ENCODE measurements at regions not wholly inside any gene's neighbourhood (a gene's known extent, or its start where the extent isn't known, plus 50 kb on each side); places are given as distances from the start of the nearest gene placed in this dataset.

GRCh38 chr21:41079159-41079558 is 88.8 kb upstream of the BACE2 start:
- no peaks in the 10 kb centered on the region for H3K36me3 ChIP-seq (ENCODE audit: control insufficient read depth in 2 of 4, insufficient read depth in 4 of 4, low read length in 3 of 4)
- no peak overlapping the region for H2BK20ac ChIP-seq (ENCODE audit: low read length)
- no peak overlapping the region for H3K9ac ChIP-seq (replicated peaks in 1 of 4; ENCODE audit: extremely low read depth in 1 of 4, low read depth in 3 of 4, low read length in 3 of 4)
- no peaks in the 10 kb centered on the region for H3K27me3 ChIP-seq (replicated peaks in 1 of 4; ENCODE audit: control insufficient read depth in 3 of 4, extremely low read depth in 1 of 4, insufficient read depth in 3 of 4, low read length in 3 of 4)
- CTCF ChIA-PET (ENCODE audit: partially characterized antibody): interaction anchor here (1.4 to 2.1 kb wide), 2 partner anchors 10 to 80 kb away, joined by 3 to 6 read pairs; no protein-coding TSS in a partner anchor
- no peaks in the 10 kb centered on the region for H3K23me2 ChIP-seq (ENCODE audit: low read depth, low read length)
- H2BK12ac ChIP-seq (ENCODE audit: low read depth, low read length): no peak overlapping the region
- H3K27ac ChIP-seq (ENCODE audit: low read depth, low read length): no peak overlapping the region
- H3K9me3 ChIP-seq (ENCODE audit: insufficient read depth in 2 of 2, low read depth in 1 of 2, low read length in 1 of 2): no peaks in the 10 kb centered on the region; a peak in 1 of 4 replicates
- H4K8ac ChIP-seq (ENCODE audit: extremely low read depth, insufficient read depth, low read length): no peak overlapping the region
- H3K4me2 ChIP-seq (ENCODE audit: insufficient read depth in 1 of 2, low read depth in 2 of 2, low read length in 2 of 2): no peak overlapping the region
- H2BK15ac ChIP-seq (ENCODE audit: low read length): no peak overlapping the region
- no peaks in the 10 kb centered on the region for H3K79me2 ChIP-seq (ENCODE audit: control insufficient read depth in 1 of 2, insufficient read depth in 2 of 2, low read length in 2 of 2)
- H2AFZ ChIP-seq (ENCODE audit: low read length): no peak overlapping the region
- POLR2A ChIA-PET (ENCODE audit: partially characterized antibody): no interaction called here
- H4K20me1 ChIP-seq (replicated peaks in 1 of 2; ENCODE audit: control insufficient read depth in 1 of 2, insufficient read depth in 2 of 2, low read length in 2 of 2): no peaks in the 10 kb centered on the region
- H3K4ac ChIP-seq (replicated peaks; ENCODE audit: insufficient read length, low read depth, low read length): no peak overlapping the region
- no peaks in the 10 kb centered on the region for H3K79me1 ChIP-seq (ENCODE audit: low read depth, low read length)
- no peak overlapping the region for H3K18ac ChIP-seq (ENCODE audit: extremely low read depth, low read length)
- H4K91ac ChIP-seq (replicated peaks; ENCODE audit: insufficient read length, low read length): no peak overlapping the region
- H3K4me3 ChIP-seq (ENCODE audit: extremely low read depth in 1 of 4, insufficient read depth in 2 of 4, low read depth in 3 of 4, low read length in 4 of 4): no peak overlapping the region
- H3K56ac ChIP-seq (replicated peaks; ENCODE audit: insufficient read length, low read depth, low read length): no peak overlapping the region
- H2AK5ac ChIP-seq (ENCODE audit: low read depth, low read length): no peak overlapping the region
- H3K14ac ChIP-seq (ENCODE audit: insufficient read length): no peak overlapping the region
- DNase-seq (ENCODE audit: low read depth in 1 of 2, low spot score in 2 of 2): no peak
- H4K5ac ChIP-seq (ENCODE audit: insufficient read length, low read depth, low read length): no peak overlapping the region
- H2BK5ac ChIP-seq (ENCODE audit: low read depth, low read length): no peak overlapping the region
- whole genome bisulfite sequencing, 2 experiments (ENCODE audit: extremely low coverage in 1 of 2, insufficient coverage in 1 of 2, insufficient read length in 1 of 2, insufficient replicate concordance in 2 of 2, low coverage in 1 of 2, low lambda C conversion rate in 2 of 2, missing lambda C conversion rate in 1 of 2): 78% methylated on average over 1 of the region's 1 CpG; no CpG with 5 or more reads in 1 of the 2 experiments
- H2BK120ac ChIP-seq (replicated peaks; ENCODE audit: low read depth, low read length): no peak overlapping the region
- FAIRE-seq: no peak
- no peak overlapping the region for H3K23ac ChIP-seq (ENCODE audit: insufficient read length)
- no peaks in the 10 kb centered on the region for H3K4me1 ChIP-seq (replicated peaks in 1 of 4; ENCODE audit: control insufficient read depth in 3 of 4, insufficient read depth in 4 of 4, low read length in 3 of 4)
- TF ChIP-seq, protein P1, sequence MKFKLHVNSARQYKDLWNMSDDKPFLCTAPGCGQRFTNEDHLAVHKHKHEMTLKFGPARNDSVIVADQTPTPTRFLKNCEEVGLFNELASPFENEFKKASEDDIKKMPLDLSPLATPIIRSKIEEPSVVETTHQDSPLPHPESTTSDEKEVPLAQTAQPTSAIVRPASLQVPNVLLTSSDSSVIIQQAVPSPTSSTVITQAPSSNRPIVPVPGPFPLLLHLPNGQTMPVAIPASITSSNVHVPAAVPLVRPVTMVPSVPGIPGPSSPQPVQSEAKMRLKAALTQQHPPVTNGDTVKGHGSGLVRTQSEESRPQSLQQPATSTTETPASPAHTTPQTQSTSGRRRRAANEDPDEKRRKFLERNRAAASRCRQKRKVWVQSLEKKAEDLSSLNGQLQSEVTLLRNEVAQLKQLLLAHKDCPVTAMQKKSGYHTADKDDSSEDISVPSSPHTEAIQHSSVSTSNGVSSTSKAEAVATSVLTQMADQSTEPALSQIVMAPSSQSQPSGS (IDR thresholded peaks at IDR 0.05; ENCODE audit: low read length): no peak
- no peak for TF ChIP-seq FOSL1 (IDR thresholded peaks at IDR 0.05; ENCODE audit: insufficient read depth, low read depth, low read length)
- TF ChIP-seq TEAD4 (IDR thresholded peaks at IDR 0.05; ENCODE audit: low read depth, low read length): no peak
- no peak for TF ChIP-seq E2F6 (IDR thresholded peaks at IDR 0.05)
- no peak for TF ChIP-seq RBBP5 (IDR thresholded peaks at IDR 0.05; ENCODE audit: borderline replicate concordance, low read depth, low read length)
- no peak for TF ChIP-seq SIX5 (IDR thresholded peaks at IDR 0.05; ENCODE audit: low read depth, low read length)
- TF ChIP-seq SRF (IDR thresholded peaks at IDR 0.05; ENCODE audit: low read depth, low read length): no peak
- TF ChIP-seq RAD21 (IDR thresholded peaks at IDR 0.05 in 1 of 2, conservative IDR thresholded peaks at IDR 0.05 in 1 of 2; ENCODE audit: low read depth in 2 of 2, low read length in 2 of 2): no peak
- no peak for TF ChIP-seq KDM4A (IDR thresholded peaks at IDR 0.05; ENCODE audit: low read depth, low read length, severe bottlenecking)
- no peak for TF ChIP-seq POLR2AphosphoS5 (IDR thresholded peaks at IDR 0.05; ENCODE audit: low read depth, low read length)
- no peak for TF ChIP-seq RNF2 (IDR thresholded peaks at IDR 0.05; ENCODE audit: borderline replicate concordance, low read depth, low read length, missing control alignments, poor library complexity, severe bottlenecking)
- no peak for TF ChIP-seq GTF2F1 (IDR thresholded peaks at IDR 0.05; ENCODE audit: borderline replicate concordance, low read depth, low read length)

Measured in H1 (cell line).